ENCODE measurements at regions not wholly inside any gene's neighbourhood (a gene's known extent, or its start where the extent isn't known, plus 50 kb on each side); places are given as distances from the start of the nearest gene placed in this dataset.

GRCh38 chr5:51018423-51018822, 352.0 kb downstream of the PARP8 start:
- DNase-seq (ENCODE audit: low spot score) = no peak
- intact Hi-C loops (cut with DNase I) = no loop called here

DNA sequence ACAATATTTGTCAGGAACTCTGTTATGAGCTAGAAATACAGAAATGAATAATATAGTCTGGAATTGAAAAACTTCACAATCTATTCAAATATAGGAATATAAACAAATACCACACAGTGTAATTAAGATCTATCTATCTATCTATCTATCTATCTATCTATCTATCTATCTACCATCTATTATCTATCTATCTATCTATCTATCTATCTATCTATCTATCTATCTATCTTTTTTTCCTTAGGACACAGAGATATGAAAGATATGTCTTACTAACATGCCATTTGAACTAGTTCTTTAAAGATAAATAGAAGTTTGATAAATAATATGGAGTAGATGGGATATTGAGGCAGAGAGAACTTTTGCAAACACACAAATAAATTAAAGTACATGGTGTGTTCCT, 357.8 kb downstream of the PARP8 start:
- intact Hi-C loops (cut with DNase I) = no loop called here
- no peak for DNase-seq (ENCODE audit: low spot score)

- intact Hi-C loops (cut with DNase I) = no loop called here
Measured at GRCh38 chr5:51027271-51027670, 356.0 kb upstream of the ISL1 start.

DNA sequence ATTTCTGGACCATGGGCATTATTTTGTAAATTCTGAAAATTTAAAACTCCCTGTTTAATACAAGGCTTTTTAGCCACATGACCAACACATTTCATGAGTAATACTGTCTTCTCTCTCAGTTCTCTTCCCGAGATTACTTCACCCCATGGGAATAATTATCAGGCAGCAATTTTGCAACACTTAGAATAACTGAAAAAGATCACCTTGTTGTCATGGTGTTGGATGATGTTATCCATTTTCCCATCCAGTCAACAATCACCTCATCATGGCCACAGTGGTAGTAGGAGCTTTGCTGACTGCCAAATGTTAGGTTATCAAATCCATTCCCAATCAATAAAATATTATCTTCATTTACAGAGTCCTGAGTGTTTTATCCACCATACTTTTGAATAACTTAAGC, 354.9 kb upstream of the ISL1 start:
- no peak for DNase-seq (ENCODE audit: low spot score)
- intact Hi-C loops (cut with DNase I) = no loop called here

More at GRCh38 chr5:51027271-51027670, 356.0 kb upstream of the ISL1 start:
- DNase-seq (ENCODE audit: low spot score) = no peak

- no peak for DNase-seq (ENCODE audit: low spot score)
- intact Hi-C loops (cut with DNase I) = no loop called here
Measured at GRCh38 chr5:51033215-51033614, 350.0 kb upstream of the ISL1 start.

- intact Hi-C loops (cut with DNase I) = no loop called here
- no peak for DNase-seq (ENCODE audit: low spot score)
Measured at GRCh38 chr5:51034222-51034901, 348.9 kb upstream of the ISL1 start.

- DNase-seq (ENCODE audit: low spot score) = no peak
- intact Hi-C loops (cut with DNase I) = no loop called here
Measured at GRCh38 chr5:51039424-51040329, 343.6 kb upstream of the ISL1 start.

- DNase-seq (ENCODE audit: low spot score) = no peak
- intact Hi-C loops (cut with DNase I) = no loop called here
Measured at GRCh38 chr5:51043745-51044144, 339.5 kb upstream of the ISL1 start.

DNA sequence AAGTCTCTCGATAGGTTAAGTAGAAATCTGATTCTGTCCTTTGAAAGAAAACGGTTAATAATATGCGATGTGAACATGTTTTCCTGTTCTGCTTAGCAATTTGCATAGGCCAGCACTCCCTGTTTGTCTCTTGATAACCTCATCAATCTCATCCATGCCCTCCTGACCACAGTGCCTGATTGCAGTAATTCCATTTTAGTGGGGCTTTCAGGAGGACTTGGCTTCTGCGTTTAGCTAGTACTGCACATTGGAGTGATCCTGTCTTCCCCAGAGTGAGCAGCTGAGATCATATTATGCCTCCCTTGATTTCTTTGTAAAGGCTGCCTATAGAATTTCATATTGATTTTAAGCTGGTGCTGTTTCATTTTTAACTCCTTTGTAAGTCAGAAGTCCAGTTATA, 335.9 kb upstream of the ISL1 start:
- DNase-seq (ENCODE audit: low spot score) = no peak
- intact Hi-C loops (cut with DNase I) = no loop called here

DNA sequence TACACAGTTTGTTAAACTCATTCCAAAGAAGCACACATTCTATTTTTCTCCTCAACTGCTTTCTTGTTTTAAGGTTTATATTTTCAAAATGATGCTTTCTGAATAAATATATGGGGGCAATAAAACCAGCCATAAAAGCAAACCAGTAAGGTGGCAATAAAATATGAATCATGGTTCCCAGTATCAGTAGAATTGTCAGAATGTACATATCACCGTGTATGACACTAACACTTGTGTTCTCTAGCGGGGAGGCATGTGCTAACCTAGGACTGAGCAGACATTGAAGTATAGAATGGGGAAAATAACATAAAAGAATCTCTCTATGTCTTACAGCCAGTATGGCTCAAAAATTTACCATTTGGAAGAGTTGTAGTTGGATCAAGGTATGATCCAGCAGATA, 329.9 kb upstream of the ISL1 start:
- DNase-seq (ENCODE audit: low spot score) = no peak
- intact Hi-C loops (cut with DNase I) = no loop called here

DNA sequence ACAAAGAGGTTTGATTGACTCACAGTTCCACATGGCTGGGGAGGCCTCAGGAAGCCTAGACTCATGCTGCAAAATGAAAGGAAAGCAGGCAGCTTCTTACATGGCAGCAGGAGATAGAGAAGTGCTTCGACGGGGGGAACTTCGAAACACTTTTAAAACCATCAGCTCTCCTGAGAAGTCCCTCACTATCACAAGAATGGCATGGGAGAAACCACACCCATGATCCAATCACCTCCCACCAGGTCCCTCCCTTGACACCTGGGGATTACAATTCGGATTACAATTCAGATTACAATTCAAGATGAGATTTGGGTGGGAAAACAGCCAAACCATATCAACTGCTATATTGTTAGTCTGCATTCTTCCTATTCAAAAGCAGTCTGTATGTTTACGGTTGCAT, 322.3 kb upstream of the ISL1 start:
- intact Hi-C loops (cut with DNase I) = no loop called here
- DNase-seq (ENCODE audit: low spot score) = no peak

- no peak for DNase-seq (ENCODE audit: low spot score)
- intact Hi-C loops (cut with DNase I) = no loop called here
Measured at GRCh38 chr5:51072937-51073336, 310.3 kb upstream of the ISL1 start.

DNA sequence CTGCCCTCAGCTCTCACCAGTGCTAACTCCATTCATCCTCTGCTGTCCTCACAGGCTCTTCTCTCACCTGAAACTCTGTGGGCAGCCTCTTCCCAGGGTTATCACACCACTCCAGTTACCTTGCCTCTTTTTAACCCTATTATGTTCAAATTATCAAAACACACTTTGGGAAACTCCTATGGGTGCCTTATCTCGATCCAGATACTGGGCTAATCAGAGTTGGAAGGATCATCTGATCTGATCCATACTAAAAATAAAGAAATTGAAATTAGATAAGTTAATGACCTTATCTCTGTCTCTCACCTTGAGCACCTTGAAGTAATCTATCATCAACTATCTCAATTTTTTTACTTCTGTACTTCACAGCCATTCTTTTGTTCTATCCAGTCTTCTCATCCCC, 300.5 kb upstream of the ISL1 start:
- DNase-seq (ENCODE audit: low spot score) = no peak
- intact Hi-C loops (cut with DNase I) = no loop called here

GRCh38 chr5:51091816-51092215, 291.4 kb upstream of the ISL1 start:
- DNase-seq (ENCODE audit: low spot score) = no peak
- intact Hi-C loops (cut with DNase I) = no loop called here

GRCh38 chr5:51095486-51095885, 287.8 kb upstream of the ISL1 start:
- DNase-seq (ENCODE audit: low spot score) = no peak
- intact Hi-C loops (cut with DNase I) = no loop called here

- intact Hi-C loops (cut with DNase I) = no loop called here
- DNase-seq (ENCODE audit: low spot score) = no peak
Measured at GRCh38 chr5:51096859-51097258, 286.4 kb upstream of the ISL1 start.

- DNase-seq (ENCODE audit: low spot score) = no peak
- intact Hi-C loops (cut with DNase I) = no loop called here
Measured at GRCh38 chr5:51099173-51099853, 283.9 kb upstream of the ISL1 start.

DNA sequence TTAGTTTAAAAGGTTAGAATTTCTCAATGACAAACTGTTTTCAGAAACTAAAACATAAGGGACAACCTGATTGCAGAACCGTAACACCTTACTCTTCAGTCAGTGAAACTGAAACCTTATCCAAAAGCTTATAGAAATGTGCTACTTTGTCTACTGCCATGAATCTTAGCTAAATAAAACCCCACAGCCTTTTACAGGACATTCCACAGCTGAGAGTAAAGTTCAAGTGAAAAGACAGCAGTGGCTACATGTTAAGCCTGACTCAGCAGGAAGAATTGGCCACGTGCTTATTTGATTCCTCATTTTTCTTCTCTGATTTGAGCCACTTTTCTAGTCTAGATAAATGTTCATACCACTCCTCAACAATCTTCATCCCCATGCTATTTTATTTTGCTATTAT, 278.7 kb upstream of the ISL1 start:
- intact Hi-C loops (cut with DNase I) = no loop called here
- no peak for DNase-seq (ENCODE audit: low spot score)

GRCh38 chr5:51109786-51110410, 273.4 kb upstream of the ISL1 start:
- intact Hi-C loops (cut with DNase I) = no loop called here
- DNase-seq (ENCODE audit: low spot score) = no peak

- no peak for DNase-seq (ENCODE audit: low spot score)
- intact Hi-C loops (cut with DNase I) = no loop called here
Measured at GRCh38 chr5:51131266-51131665, 252.0 kb upstream of the ISL1 start.
